Bronchial epithelial cell (primary cell): ENCODE measurements at regions not wholly inside any gene's neighbourhood (a gene's known extent, or its start where the extent isn't known, plus 50 kb on each side); places are given as distances from the start of the nearest gene placed in this dataset.

Experiments
- DNase-seq: peaks from one replicate; pipeline ENCODE4 v3.0.0-alpha.2; 2010; ENCODE audit warnings: low read depth
- FAIRE-seq: peaks from 2 replicates; lab custom pipeline; 2011; peaks lifted over from hg19 to GRCh38; lab: Jason Lieb, UNC
- H3K27me3 ChIP-seq: 2 replicates; pipeline ENCODE4 v1.5.1; 2011; ENCODE audit warnings: low read length; ENCODE audit not compliant: control insufficient read depth, insufficient read depth
- H3K36me3 ChIP-seq: 2 replicates; pipeline ENCODE4 v1.5.1; 2011; ENCODE audit warnings: low read length; ENCODE audit not compliant: control insufficient read depth, insufficient read depth
- H3K4me3 ChIP-seq: 2 replicates; pipeline ENCODE4 v1.5.1; 2011; ENCODE audit warnings: mild to moderate bottlenecking, low read depth, low read length, control low read depth
- CTCF ChIP-seq: IDR thresholded peaks from 2 replicates; pipeline ENCODE4 v1.5.1; 2011; ENCODE audit warnings: mild to moderate bottlenecking, moderate library complexity, low read length, control low read depth, inconsistent platforms; ENCODE audit not compliant: insufficient read depth, severe bottlenecking

- FAIRE-seq (no peak), DNase-seq (peak; percentile 83)
Observed at GRCh38 chr3:166900866-166901577, 479.1 kb downstream of the ZBBX start.

GRCh38 chr3:166897811-166898210 lies 482.3 kb downstream of the ZBBX start:
- Histone ChIP-seq H3K4me3 (no peak overlapping the region), H3K27me3 (no peaks in the 10 kb centered on the region), H3K36me3 (no peaks in the 10 kb centered on the region)
- peak; percentile 9 for DNase-seq
- FAIRE-seq: no peak
- TF ChIP-seq CTCF: no peak

More at GRCh38 chr3:166900866-166901577, 479.1 kb downstream of the ZBBX start:
- Histone ChIP-seq H3K36me3 (no peaks in the 10 kb centered on the region), H3K27me3 (no peaks in the 10 kb centered on the region), H3K4me3 (no peak overlapping the region)
- no peak for TF ChIP-seq CTCF

GRCh38 chr3:166889241-166889640 lies 490.9 kb downstream of the ZBBX start:
- no peaks in the 10 kb centered on the region for H3K27me3 ChIP-seq
- no peaks in the 10 kb centered on the region for H3K36me3 ChIP-seq
- DNase-seq: peak; percentile 91
- no peak overlapping the region for H3K4me3 ChIP-seq
- peak; percentile 93 for FAIRE-seq
- TF ChIP-seq CTCF: no peak

- no peak for FAIRE-seq
- Histone ChIP-seq H3K4me3 (no peak overlapping the region), H3K36me3 (no peaks in the 10 kb centered on the region), H3K27me3 (no peaks in the 10 kb centered on the region)
- DNase-seq: no peak
- TF ChIP-seq CTCF: no peak
Observed at GRCh38 chr3:166879661-166880060, 500.4 kb downstream of the ZBBX start.

GRCh38 chr3:166877971-166878370 lies 502.1 kb downstream of the ZBBX start:
- FAIRE-seq (no peak), DNase-seq (no peak)
- no peak overlapping the region for H3K4me3 ChIP-seq
- H3K27me3 ChIP-seq: no peaks in the 10 kb centered on the region
- no peak for TF ChIP-seq CTCF
- H3K36me3 ChIP-seq: no peaks in the 10 kb centered on the region
